GM23338 (cell line): ENCODE measurements at regions not wholly inside any gene's neighbourhood (a gene's known extent, or its start where the extent isn't known, plus 50 kb on each side); places are given as distances from the start of the nearest gene placed in this dataset.

Source experiments
- ATAC-seq: fragments of 200-7000 bp; cut with Tn5 transposase; 3 replicates; pipeline ENCODE4 v1.9.1; 2020
- DNase-seq: peaks from one replicate; pipeline ENCODE4 v3.0.0-alpha.2; 2015; ENCODE audit warnings: low spot score
- H2AFZ ChIP-seq: fragments of 200-600 bp; sonication (generic); 2 replicates; pipeline ENCODE4 v1.8.0; 2016; ENCODE audit warnings: antibody characterized with exemption, mild to moderate bottlenecking, moderate library complexity
- H3F3A ChIP-seq: fragments of 200-600 bp; sonication (generic); replicated peaks from 2 replicates; pipeline ENCODE4 v1.8.0; 2017; ENCODE audit warnings: antibody characterized with exemption, mixed run types, low read depth
- H3K27ac ChIP-seq: fragments of 200-600 bp; sonication (generic); 2 replicates; pipeline ENCODE4 v1.6.1; 2016; ENCODE audit warnings: low read depth
- H3K27me3 ChIP-seq: fragments of 200-600 bp; sonication (generic); 2 replicates; pipeline ENCODE4 v1.8.0; 2016; ENCODE audit warnings: mild to moderate bottlenecking, mixed run types, moderate library complexity; ENCODE audit not compliant: insufficient read depth
- H3K36me3 ChIP-seq: fragments of 200-600 bp; sonication (generic); 2 replicates; pipeline ENCODE4 v1.8.0; 2016; ENCODE audit warnings: mild to moderate bottlenecking; ENCODE audit not compliant: insufficient read depth
- H3K4me1 ChIP-seq: fragments of 200-600 bp; sonication (generic); 2 replicates; pipeline ENCODE4 v1.8.0; 2016; ENCODE audit warnings: mild to moderate bottlenecking, moderate library complexity; ENCODE audit not compliant: insufficient read depth
- H3K4me2 ChIP-seq: fragments of 200-600 bp; sonication (generic); 2 replicates; pipeline ENCODE4 v1.7.1; 2017; ENCODE audit warnings: mixed run types
- H3K4me3 ChIP-seq: fragments of 200-600 bp; sonication (generic); 2 replicates; pipeline ENCODE4 v1.6.1; 2016; ENCODE audit warnings: mixed run types
- H3K79me2 ChIP-seq: fragments of 200-600 bp; sonication (generic); replicated peaks from 2 replicates; pipeline ENCODE4 v1.8.0; 2017; ENCODE audit warnings: mild to moderate bottlenecking; ENCODE audit not compliant: insufficient read depth
- H3K9me2 ChIP-seq: fragments of 200-600 bp; sonication (generic); 2 replicates; pipeline ENCODE4 v1.8.0; 2017; ENCODE audit not compliant: insufficient read depth
- H4K20me1 ChIP-seq: fragments of 200-600 bp; sonication (generic); replicated peaks from 2 replicates; pipeline ENCODE4 v1.8.0; 2017; ENCODE audit warnings: mild to moderate bottlenecking; ENCODE audit not compliant: insufficient read depth
- H3K27ac Mint-ChIP-seq: 2 replicates; pipeline ENCODE4 v1.8.0; 2020; ENCODE audit warnings: inconsistent platforms, mild to moderate bottlenecking, moderate library complexity, mixed read lengths
- H3K27me3 Mint-ChIP-seq: 3 replicates; pipeline ENCODE4 v1.8.0; 2022; ENCODE audit warnings: low read depth, mild to moderate bottlenecking, moderate library complexity, mixed read lengths, inconsistent platforms; ENCODE audit not compliant: insufficient read depth, poor library complexity
- H3K36me3 Mint-ChIP-seq: 3 replicates; pipeline ENCODE4 v1.8.0; 2021; ENCODE audit warnings: low read depth, mild to moderate bottlenecking, inconsistent platforms, moderate library complexity, mixed read lengths
- H3K4me1 Mint-ChIP-seq: 3 replicates; pipeline ENCODE4 v1.8.0; 2020; ENCODE audit warnings: mild to moderate bottlenecking, inconsistent platforms, mixed read lengths
- H3K4me3 Mint-ChIP-seq: 3 replicates; pipeline ENCODE4 v1.8.0; 2021; ENCODE audit warnings: moderate library complexity, mild to moderate bottlenecking, inconsistent platforms, mixed read lengths
- H3K9me3 Mint-ChIP-seq: 3 replicates; pipeline ENCODE4 v1.8.0; 2020; ENCODE audit warnings: moderate library complexity, mild to moderate bottlenecking, inconsistent platforms, mixed read lengths
- CREB1 ChIP-seq: fragments of 250-450 bp; sonication (Bioruptor Pico); IDR thresholded peaks from 2 replicates; pipeline ENCODE4 v1.5.0; 2020; ENCODE audit warnings: low read depth, mild to moderate bottlenecking, moderate library complexity
- ETS1 ChIP-seq: IDR thresholded peaks from 2 replicates; pipeline ENCODE4 v1.6.1; 2016; ENCODE audit warnings: antibody characterized with exemption
- EZH2 ChIP-seq: fragments of 200-600 bp; sonication (generic); IDR thresholded peaks from one replicate; pipeline ENCODE4 v1.8.0; 2017; ENCODE audit warnings: antibody characterized with exemption, mild to moderate bottlenecking, low read depth; ENCODE audit not compliant: unreplicated experiment
- EZH2phosphoT487 ChIP-seq: fragments of 200-600 bp; sonication (generic); IDR thresholded peaks from one replicate; pipeline ENCODE4 v1.8.1; 2018; ENCODE audit warnings: antibody characterized with exemption; ENCODE audit not compliant: unreplicated experiment
- JUNB ChIP-seq: IDR thresholded peaks from one replicate; pipeline ENCODE4 v1.6.1; 2016; ENCODE audit warnings: antibody characterized with exemption; ENCODE audit not compliant: unreplicated experiment
- NANOG ChIP-seq: IDR thresholded peaks from 2 replicates; pipeline ENCODE4 v1.6.1; 2016; ENCODE audit warnings: antibody characterized with exemption, borderline replicate concordance
- POLR2AphosphoS5 ChIP-seq: IDR thresholded peaks from 2 replicates; pipeline ENCODE4 v1.6.1; 2016; ENCODE audit warnings: antibody characterized with exemption, low read depth
- STAT1 ChIP-seq: IDR thresholded peaks from one replicate; pipeline ENCODE4 v1.6.1; 2016; ENCODE audit warnings: antibody characterized with exemption; ENCODE audit not compliant: unreplicated experiment
- ZNF114 ChIP-seq: fragments of 250-450 bp; sonication (Bioruptor Pico); IDR thresholded peaks from 2 replicates; pipeline ENCODE4 v1.5.0; 2020; ENCODE audit warnings: mild to moderate bottlenecking, moderate library complexity
- ZNF331 ChIP-seq: fragments of 250-450 bp; sonication (Bioruptor Pico); IDR thresholded peaks from 2 replicates; pipeline ENCODE4 v1.5.0; 2020; ENCODE audit warnings: low read depth, mild to moderate bottlenecking, moderate library complexity
- ZNF462 ChIP-seq: fragments of 250-450 bp; sonication (Bioruptor Pico); IDR thresholded peaks from 2 replicates; pipeline ENCODE4 v1.5.0; 2020; ENCODE audit warnings: mild to moderate bottlenecking, moderate library complexity
- TF ChIP-seq, protein P1 (sequence below), 2 experiments: fragments of 200-600 bp in 1 of 2; sonication (generic) in 1 of 2; conservative IDR thresholded peaks; 2 replicates each; pipeline versions ENCODE4 v1.5.1 to v1.6.1; 2016 to 2017; ENCODE audit warnings: antibody characterized with exemption in 2 of 2, low read depth in 2 of 2, mild to moderate bottlenecking in 2 of 2, moderate library complexity in 1 of 2
- TF ChIP-seq, protein P2 (sequence below): IDR thresholded peaks from one replicate; pipeline ENCODE4 v1.6.1; 2018; ENCODE audit warnings: antibody characterized with exemption; ENCODE audit not compliant: unreplicated experiment

- no peak for TF ChIP-seq POLR2AphosphoS5
- TF ChIP-seq ZNF114 (CRISPR knock-in tag): no peak
- no peak for TF ChIP-seq JUNB
- no peak for TF ChIP-seq NANOG
- TF ChIP-seq ZNF331: no peak
- TF ChIP-seq CREB1: no peak
- no peak for TF ChIP-seq ETS1
- TF ChIP-seq EZH2: no peak
- TF ChIP-seq, protein P1, sequence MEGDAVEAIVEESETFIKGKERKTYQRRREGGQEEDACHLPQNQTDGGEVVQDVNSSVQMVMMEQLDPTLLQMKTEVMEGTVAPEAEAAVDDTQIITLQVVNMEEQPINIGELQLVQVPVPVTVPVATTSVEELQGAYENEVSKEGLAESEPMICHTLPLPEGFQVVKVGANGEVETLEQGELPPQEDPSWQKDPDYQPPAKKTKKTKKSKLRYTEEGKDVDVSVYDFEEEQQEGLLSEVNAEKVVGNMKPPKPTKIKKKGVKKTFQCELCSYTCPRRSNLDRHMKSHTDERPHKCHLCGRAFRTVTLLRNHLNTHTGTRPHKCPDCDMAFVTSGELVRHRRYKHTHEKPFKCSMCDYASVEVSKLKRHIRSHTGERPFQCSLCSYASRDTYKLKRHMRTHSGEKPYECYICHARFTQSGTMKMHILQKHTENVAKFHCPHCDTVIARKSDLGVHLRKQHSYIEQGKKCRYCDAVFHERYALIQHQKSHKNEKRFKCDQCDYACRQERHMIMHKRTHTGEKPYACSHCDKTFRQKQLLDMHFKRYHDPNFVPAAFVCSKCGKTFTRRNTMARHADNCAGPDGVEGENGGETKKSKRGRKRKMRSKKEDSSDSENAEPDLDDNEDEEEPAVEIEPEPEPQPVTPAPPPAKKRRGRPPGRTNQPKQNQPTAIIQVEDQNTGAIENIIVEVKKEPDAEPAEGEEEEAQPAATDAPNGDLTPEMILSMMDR (conservative IDR thresholded peaks at IDR 0.05; ENCODE audit: low read depth in 2 of 2): no peak
- TF ChIP-seq EZH2phosphoT487: no peak
- TF ChIP-seq, protein P2, sequence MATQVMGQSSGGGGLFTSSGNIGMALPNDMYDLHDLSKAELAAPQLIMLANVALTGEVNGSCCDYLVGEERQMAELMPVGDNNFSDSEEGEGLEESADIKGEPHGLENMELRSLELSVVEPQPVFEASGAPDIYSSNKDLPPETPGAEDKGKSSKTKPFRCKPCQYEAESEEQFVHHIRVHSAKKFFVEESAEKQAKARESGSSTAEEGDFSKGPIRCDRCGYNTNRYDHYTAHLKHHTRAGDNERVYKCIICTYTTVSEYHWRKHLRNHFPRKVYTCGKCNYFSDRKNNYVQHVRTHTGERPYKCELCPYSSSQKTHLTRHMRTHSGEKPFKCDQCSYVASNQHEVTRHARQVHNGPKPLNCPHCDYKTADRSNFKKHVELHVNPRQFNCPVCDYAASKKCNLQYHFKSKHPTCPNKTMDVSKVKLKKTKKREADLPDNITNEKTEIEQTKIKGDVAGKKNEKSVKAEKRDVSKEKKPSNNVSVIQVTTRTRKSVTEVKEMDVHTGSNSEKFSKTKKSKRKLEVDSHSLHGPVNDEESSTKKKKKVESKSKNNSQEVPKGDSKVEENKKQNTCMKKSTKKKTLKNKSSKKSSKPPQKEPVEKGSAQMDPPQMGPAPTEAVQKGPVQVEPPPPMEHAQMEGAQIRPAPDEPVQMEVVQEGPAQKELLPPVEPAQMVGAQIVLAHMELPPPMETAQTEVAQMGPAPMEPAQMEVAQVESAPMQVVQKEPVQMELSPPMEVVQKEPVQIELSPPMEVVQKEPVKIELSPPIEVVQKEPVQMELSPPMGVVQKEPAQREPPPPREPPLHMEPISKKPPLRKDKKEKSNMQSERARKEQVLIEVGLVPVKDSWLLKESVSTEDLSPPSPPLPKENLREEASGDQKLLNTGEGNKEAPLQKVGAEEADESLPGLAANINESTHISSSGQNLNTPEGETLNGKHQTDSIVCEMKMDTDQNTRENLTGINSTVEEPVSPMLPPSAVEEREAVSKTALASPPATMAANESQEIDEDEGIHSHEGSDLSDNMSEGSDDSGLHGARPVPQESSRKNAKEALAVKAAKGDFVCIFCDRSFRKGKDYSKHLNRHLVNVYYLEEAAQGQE: no peak
- TF ChIP-seq STAT1: no peak
- TF ChIP-seq ZNF462 (CRISPR knock-in tag): no peak
- Histone ChIP-seq H3K4me2 (no peak overlapping the region), H4K20me1 (no peaks in the 10 kb centered on the region), H3K4me3 (no peak overlapping the region), H3K27me3 (no peaks in the 10 kb centered on the region), H3K4me1 (peaks cover 41% of the 10 kb centered on the region), H3K36me3 (no peaks in the 10 kb centered on the region), H3K9me2 (no peaks in the 10 kb centered on the region), H2AFZ (no peak overlapping the region), H3K27ac (no peak overlapping the region), H3F3A (no peaks in the 10 kb centered on the region), H3K79me2 (no peaks in the 10 kb centered on the region)
- Mint-ChIP-seq H3K27me3 (no peaks in the 10 kb centered on the region), H3K4me1 (peaks cover 48% of the 10 kb centered on the region), H3K9me3 (no peaks in the 10 kb centered on the region), H3K36me3 (no peaks in the 10 kb centered on the region), H3K4me3 (no peak overlapping the region), H3K27ac (peak overlapping the region; percentile 42; the same call in 1 of the 2 replicates)
- no peak for DNase-seq
- no peak for ATAC-seq
Observed at GRCh38 chr12:85549640-85550039, 269.6 kb downstream of the ALX1 start.
